SK-N-MC (cell line): ENCODE measurements at regions not wholly inside any gene's neighbourhood (a gene's known extent, or its start where the extent isn't known, plus 50 kb on each side); places are given as distances from the start of the nearest gene placed in this dataset.
"Not testable (repeated sequence)": the region's sequence is repeated elsewhere in the genome, so short reads cannot be mapped to it uniquely, and the experiment has no call there.

ENCODE experiments used
- DNase-seq: peaks from one replicate; pipeline ENCODE4 v3.0.0-alpha.2; 2011; ENCODE audit warnings: low read depth, low spot score
- H3K27ac ChIP-seq: fragments of 200-600 bp; sonication (generic); 2 replicates; pipeline ENCODE4 v1.5.1; 2016; ENCODE audit warnings: mixed run types
- H3K36me3 ChIP-seq: fragments of 200-600 bp; sonication (generic); 2 replicates; pipeline ENCODE4 v1.6.1; 2017; ENCODE audit warnings: antibody characterized with exemption, low read length, mixed read lengths; ENCODE audit not compliant: insufficient read depth
- H3K4me3 ChIP-seq: fragments of 200-600 bp; sonication (generic); 2 replicates; pipeline ENCODE4 v1.5.1; 2016
- H3K9ac ChIP-seq: fragments of 200-600 bp; sonication (generic); 2 replicates; pipeline ENCODE4 v1.8.0; 2017; ENCODE audit warnings: mixed run types, mixed read lengths; ENCODE audit not compliant: insufficient read length
- H3K9me3 ChIP-seq: fragments of 200-600 bp; sonication (generic); 2 replicates; pipeline ENCODE4 v1.6.1; 2017; ENCODE audit warnings: low read depth, mild to moderate bottlenecking, antibody characterized with exemption, low read length, moderate library complexity, mixed read lengths
- EZH2 ChIP-seq: fragments of 200-600 bp; sonication (generic); IDR thresholded peaks from one replicate; pipeline ENCODE4 v1.6.1; 2017; ENCODE audit warnings: antibody characterized with exemption
- FOXP2 ChIP-seq: optimal IDR thresholded peaks from 2 replicates; pipeline ENCODE3; 2011; ENCODE audit warnings: mild to moderate bottlenecking, moderate library complexity; ENCODE audit not compliant: insufficient read depth; ENCODE audit errors: extremely low read length, control extremely low read depth
- POLR2AphosphoS5 ChIP-seq: IDR thresholded peaks from 2 replicates; pipeline ENCODE4 v1.6.1; 2012; ENCODE audit warnings: mild to moderate bottlenecking, low read depth, low read length, borderline replicate concordance

GRCh38 chrX:33908898-33909297 lies 223.2 kb downstream of the FAM47A start:
- DNase-seq = no peak
- H3K4me3 ChIP-seq = no peak overlapping the region
- H3K9me3 ChIP-seq = no peaks in the 10 kb centered on the region
- no peak for TF ChIP-seq EZH2
- no peak for TF ChIP-seq FOXP2
- TF ChIP-seq POLR2AphosphoS5 = no peak
- no peak overlapping the region for H3K27ac ChIP-seq
- H3K36me3 ChIP-seq = no peaks in the 10 kb centered on the region
- H3K9ac ChIP-seq = no peak overlapping the region

GRCh38 chrX:33908074-33908473 lies 224.0 kb downstream of the FAM47A start:
- DNase-seq = no peak
- no peak overlapping the region for H3K27ac ChIP-seq
- no peaks in the 10 kb centered on the region for H3K36me3 ChIP-seq
- H3K4me3 ChIP-seq = no peak overlapping the region
- no peak overlapping the region for H3K9ac ChIP-seq
- no peaks in the 10 kb centered on the region for H3K9me3 ChIP-seq
- TF ChIP-seq EZH2 (no peak), POLR2AphosphoS5 (no peak), FOXP2 (no peak)

- H3K4me3 ChIP-seq = no peak overlapping the region
- no peaks in the 10 kb centered on the region for H3K36me3 ChIP-seq
- DNase-seq = no peak
- H3K27ac ChIP-seq = no peak overlapping the region
- no peaks in the 10 kb centered on the region for H3K9me3 ChIP-seq
- TF ChIP-seq EZH2 = no peak
- TF ChIP-seq POLR2AphosphoS5 = no peak
- TF ChIP-seq FOXP2 = no peak
- no peak overlapping the region for H3K9ac ChIP-seq
These were observed 225.1 kb downstream of the FAM47A start for GRCh38 chrX:33906971-33907370.

- Histone ChIP-seq H3K27ac (no peak overlapping the region), H3K4me3 (no peak overlapping the region), H3K36me3 (no peaks in the 10 kb centered on the region), H3K9me3 (no peaks in the 10 kb centered on the region), H3K9ac (no peak overlapping the region)
- DNase-seq = no peak
- TF ChIP-seq POLR2AphosphoS5 = no peak
These were observed 239.4 kb downstream of the FAM47A start for GRCh38 chrX:33892670-33893069.

- Histone ChIP-seq H3K9me3 (no peaks in the 10 kb centered on the region), H3K36me3 (no peaks in the 10 kb centered on the region), H3K4me3 (no peak overlapping the region), H3K9ac (no peak overlapping the region), H3K27ac (no peak overlapping the region)
- TF ChIP-seq FOXP2 (no peak), POLR2AphosphoS5 (no peak), EZH2 (no peak)
- no peak for DNase-seq
These were observed 276.9 kb downstream of the FAM47A start for GRCh38 chrX:33855251-33855650.

- H3K4me3 ChIP-seq, H3K36me3 ChIP-seq, H3K9ac ChIP-seq, H3K27ac ChIP-seq, DNase-seq, H3K9me3 ChIP-seq: not testable (repeated sequence)
These were observed 280.0 kb downstream of the FAM47A start for GRCh38 chrX:33852146-33852545.

- Histone ChIP-seq H3K9ac (no peak overlapping the region), H3K36me3 (no peaks in the 10 kb centered on the region), H3K4me3 (no peak overlapping the region), H3K9me3 (no peaks in the 10 kb centered on the region), H3K27ac (no peak overlapping the region)
- no peak for DNase-seq
- TF ChIP-seq FOXP2 (no peak), EZH2 (no peak), POLR2AphosphoS5 (no peak)
These were observed 291.9 kb downstream of the FAM47A start for GRCh38 chrX:33840176-33840575.

- H3K4me3 ChIP-seq = no peak overlapping the region
- TF ChIP-seq FOXP2 = no peak
- no peak for TF ChIP-seq POLR2AphosphoS5
- no peak for TF ChIP-seq EZH2
- no peak overlapping the region for H3K27ac ChIP-seq
- no peak overlapping the region for H3K9ac ChIP-seq
- H3K36me3 ChIP-seq = no peaks in the 10 kb centered on the region
- no peak for DNase-seq
- H3K9me3 ChIP-seq = no peaks in the 10 kb centered on the region
These were observed 300.9 kb downstream of the FAM47A start for GRCh38 chrX:33831211-33831610.

GRCh38 chrX:33817266-33817665 lies 314.8 kb downstream of the FAM47A start:
- DNase-seq = no peak
- no peak overlapping the region for H3K27ac ChIP-seq
- no peak for TF ChIP-seq EZH2
- no peak for TF ChIP-seq FOXP2
- TF ChIP-seq POLR2AphosphoS5 = no peak
- no peak overlapping the region for H3K9ac ChIP-seq
- no peaks in the 10 kb centered on the region for H3K36me3 ChIP-seq
- H3K4me3 ChIP-seq = no peak overlapping the region
- no peaks in the 10 kb centered on the region for H3K9me3 ChIP-seq
